Thoracic aorta (tissue), 2 donors: ENCODE measurements at regions not wholly inside any gene's neighbourhood (a gene's known extent, or its start where the extent isn't known, plus 50 kb on each side); places are given as distances from the start of the nearest gene placed in this dataset.

Source experiments
- ATAC-seq: fragments of 150-250 bp; one replicate; pipeline ENCODE4 v1.8.0; 2017; ENCODE audit warnings: low read depth; ENCODE audit not compliant: insufficient number of reproducible peaks, low FRiP score
- DNase-seq: peaks from one replicate; pipeline ENCODE4 v3.0.0-alpha.2; 2020; ENCODE audit warnings: low spot score
- H3K27ac ChIP-seq, 2 donors: fragments of 200-600 bp; sonication (generic); 1 replicate in 1 of 2; 2 replicates in 1 of 2; pipeline ENCODE4 v1.5.1; 2016; ENCODE audit warnings: mild to moderate bottlenecking in 2 of 2, moderate library complexity in 2 of 2
- H3K27me3 ChIP-seq: fragments of 200-600 bp; sonication (generic); replicated peaks from 2 replicates; pipeline ENCODE4 v1.6.0; 2016; ENCODE audit warnings: mild to moderate bottlenecking; ENCODE audit not compliant: insufficient read depth
- H3K36me3 ChIP-seq: fragments of 200-600 bp; sonication (generic); one replicate; pipeline ENCODE4 v1.5.1; 2016
- H3K4me1 ChIP-seq, 2 donors: fragments of 200-600 bp; sonication (generic); 1 replicate in 1 of 2; 2 replicates in 1 of 2; pipeline versions ENCODE4 v1.5.1 to v1.6.0; 2016; ENCODE audit warnings: low read depth in 2 of 2, mild to moderate bottlenecking in 1 of 2; ENCODE audit not compliant: control insufficient read depth in 1 of 2
- H3K4me3 ChIP-seq: fragments of 200-600 bp; sonication (generic); 2 replicates; pipeline ENCODE4 v1.5.1; 2016; ENCODE audit warnings: mild to moderate bottlenecking
- H3K9me3 ChIP-seq: fragments of 200-600 bp; sonication (generic); 2 replicates; pipeline ENCODE4 v1.5.1; 2016
- TF ChIP-seq, protein P1 (sequence below): fragments of 200-600 bp; sonication (generic); IDR thresholded peaks from one replicate; pipeline ENCODE4 v1.5.1; 2019; ENCODE audit warnings: antibody characterized with exemption

DNA sequence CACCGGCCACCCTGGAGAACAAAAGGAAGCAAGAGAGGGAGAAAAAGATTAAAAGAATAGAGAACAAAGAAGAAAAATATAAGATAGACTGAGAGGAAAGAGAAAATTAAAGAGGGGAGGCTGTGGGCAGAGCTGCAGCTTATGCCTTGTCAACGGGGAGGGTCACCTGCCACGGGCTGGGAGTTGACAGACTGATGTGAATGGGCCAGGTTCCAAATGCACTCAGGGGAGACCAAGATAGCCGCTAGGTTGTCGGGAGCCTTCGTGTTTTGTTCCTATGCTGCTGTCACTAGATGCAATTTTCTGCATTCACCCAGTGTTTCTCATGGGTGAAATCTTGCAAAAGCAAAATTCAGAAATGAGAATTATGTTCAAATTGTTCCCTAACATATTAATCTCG, 119.6 kb upstream of the MTHFD1L start:
- DNase-seq (no peak), ATAC-seq (no peak)
- Histone ChIP-seq H3K4me1 (no peaks in the 10 kb centered on the region), H3K27me3 (no peaks in the 10 kb centered on the region), H3K27ac (no peak overlapping the region), H3K9me3 (no peaks in the 10 kb centered on the region), H3K36me3 (no peaks in the 10 kb centered on the region), H3K4me3 (no peak overlapping the region)
- TF ChIP-seq, protein P1, sequence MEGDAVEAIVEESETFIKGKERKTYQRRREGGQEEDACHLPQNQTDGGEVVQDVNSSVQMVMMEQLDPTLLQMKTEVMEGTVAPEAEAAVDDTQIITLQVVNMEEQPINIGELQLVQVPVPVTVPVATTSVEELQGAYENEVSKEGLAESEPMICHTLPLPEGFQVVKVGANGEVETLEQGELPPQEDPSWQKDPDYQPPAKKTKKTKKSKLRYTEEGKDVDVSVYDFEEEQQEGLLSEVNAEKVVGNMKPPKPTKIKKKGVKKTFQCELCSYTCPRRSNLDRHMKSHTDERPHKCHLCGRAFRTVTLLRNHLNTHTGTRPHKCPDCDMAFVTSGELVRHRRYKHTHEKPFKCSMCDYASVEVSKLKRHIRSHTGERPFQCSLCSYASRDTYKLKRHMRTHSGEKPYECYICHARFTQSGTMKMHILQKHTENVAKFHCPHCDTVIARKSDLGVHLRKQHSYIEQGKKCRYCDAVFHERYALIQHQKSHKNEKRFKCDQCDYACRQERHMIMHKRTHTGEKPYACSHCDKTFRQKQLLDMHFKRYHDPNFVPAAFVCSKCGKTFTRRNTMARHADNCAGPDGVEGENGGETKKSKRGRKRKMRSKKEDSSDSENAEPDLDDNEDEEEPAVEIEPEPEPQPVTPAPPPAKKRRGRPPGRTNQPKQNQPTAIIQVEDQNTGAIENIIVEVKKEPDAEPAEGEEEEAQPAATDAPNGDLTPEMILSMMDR = no peak

- ATAC-seq (no peak), DNase-seq (no peak)
- H3K9me3 ChIP-seq = no peaks in the 10 kb centered on the region
- TF ChIP-seq, protein P1 = no peak
- no peaks in the 10 kb centered on the region for H3K4me1 ChIP-seq
- H3K27ac ChIP-seq = no peak overlapping the region
- H3K36me3 ChIP-seq = no peaks in the 10 kb centered on the region
- no peaks in the 10 kb centered on the region for H3K27me3 ChIP-seq
- H3K4me3 ChIP-seq = no peak overlapping the region
Observed at GRCh38 chr6:150747155-150747554, 118.3 kb upstream of the MTHFD1L start.

GRCh38 chr6:150749091-150749670, 116.3 kb upstream of the MTHFD1L start:
- TF ChIP-seq, protein P1 = no peak
- DNase-seq (no peak), ATAC-seq (no peak)
- no peaks in the 10 kb centered on the region for H3K36me3 ChIP-seq
- H3K4me3 ChIP-seq = no peak overlapping the region
- H3K27ac ChIP-seq = no peak overlapping the region
- no peaks in the 10 kb centered on the region for H3K4me1 ChIP-seq
- no peaks in the 10 kb centered on the region for H3K27me3 ChIP-seq
- H3K9me3 ChIP-seq = no peaks in the 10 kb centered on the region

DNA sequence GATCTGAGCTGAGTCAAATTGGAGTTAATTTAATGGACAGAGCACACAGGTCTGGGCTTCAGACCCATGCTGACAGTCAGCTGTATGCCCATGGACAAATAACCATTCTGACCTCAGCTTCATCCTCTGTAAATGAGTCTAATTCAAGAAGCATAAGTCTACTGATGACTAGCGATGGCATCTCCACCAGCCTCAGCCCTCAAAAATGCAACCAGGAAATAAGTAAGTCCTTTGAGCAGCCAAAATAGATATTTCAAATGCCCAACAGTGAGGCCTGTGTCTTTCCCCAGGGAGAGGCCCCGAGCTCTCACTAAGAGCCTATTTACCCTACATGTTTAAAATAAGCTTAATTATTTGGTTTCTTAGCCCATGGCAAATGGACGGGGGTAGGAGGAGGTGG, 114.2 kb upstream of the MTHFD1L start:
- Histone ChIP-seq H3K36me3 (no peaks in the 10 kb centered on the region), H3K9me3 (no peaks in the 10 kb centered on the region), H3K4me3 (no peak overlapping the region), H3K27ac (no peak overlapping the region), H3K4me1 (no peaks in the 10 kb centered on the region), H3K27me3 (no peaks in the 10 kb centered on the region)
- DNase-seq (no peak), ATAC-seq (no peak)
- TF ChIP-seq, protein P1 = no peak

DNA sequence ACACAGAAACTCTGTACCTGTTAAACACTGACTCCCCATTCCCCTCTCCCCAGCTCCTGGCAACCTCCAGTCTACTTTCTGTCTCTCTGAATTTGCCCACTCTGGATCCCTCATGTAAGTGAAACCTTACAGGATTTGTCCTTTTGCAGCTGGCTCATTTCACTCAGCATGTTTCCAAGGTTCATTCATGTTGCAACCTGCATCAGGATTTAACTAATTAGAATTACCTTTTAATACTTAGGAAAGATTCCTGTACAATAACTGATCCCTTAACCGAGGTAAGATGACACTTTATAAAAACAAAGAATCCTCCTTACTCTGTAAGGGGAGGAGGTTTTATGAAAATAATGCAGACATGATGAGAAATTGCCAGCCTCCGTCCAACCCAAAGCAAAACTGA, 113.1 kb upstream of the MTHFD1L start:
- Histone ChIP-seq H3K36me3 (no peaks in the 10 kb centered on the region), H3K4me3 (no peak overlapping the region), H3K9me3 (no peaks in the 10 kb centered on the region), H3K4me1 (no peaks in the 10 kb centered on the region), H3K27ac (no peak overlapping the region), H3K27me3 (no peaks in the 10 kb centered on the region)
- ATAC-seq (no peak), DNase-seq (no peak)
- TF ChIP-seq, protein P1 = no peak
